ENCODE measurements at regions not wholly inside any gene's neighbourhood (a gene's known extent, or its start where the extent isn't known, plus 50 kb on each side); places are given as distances from the start of the nearest gene placed in this dataset.

- TF ChIP-seq, protein P1, sequence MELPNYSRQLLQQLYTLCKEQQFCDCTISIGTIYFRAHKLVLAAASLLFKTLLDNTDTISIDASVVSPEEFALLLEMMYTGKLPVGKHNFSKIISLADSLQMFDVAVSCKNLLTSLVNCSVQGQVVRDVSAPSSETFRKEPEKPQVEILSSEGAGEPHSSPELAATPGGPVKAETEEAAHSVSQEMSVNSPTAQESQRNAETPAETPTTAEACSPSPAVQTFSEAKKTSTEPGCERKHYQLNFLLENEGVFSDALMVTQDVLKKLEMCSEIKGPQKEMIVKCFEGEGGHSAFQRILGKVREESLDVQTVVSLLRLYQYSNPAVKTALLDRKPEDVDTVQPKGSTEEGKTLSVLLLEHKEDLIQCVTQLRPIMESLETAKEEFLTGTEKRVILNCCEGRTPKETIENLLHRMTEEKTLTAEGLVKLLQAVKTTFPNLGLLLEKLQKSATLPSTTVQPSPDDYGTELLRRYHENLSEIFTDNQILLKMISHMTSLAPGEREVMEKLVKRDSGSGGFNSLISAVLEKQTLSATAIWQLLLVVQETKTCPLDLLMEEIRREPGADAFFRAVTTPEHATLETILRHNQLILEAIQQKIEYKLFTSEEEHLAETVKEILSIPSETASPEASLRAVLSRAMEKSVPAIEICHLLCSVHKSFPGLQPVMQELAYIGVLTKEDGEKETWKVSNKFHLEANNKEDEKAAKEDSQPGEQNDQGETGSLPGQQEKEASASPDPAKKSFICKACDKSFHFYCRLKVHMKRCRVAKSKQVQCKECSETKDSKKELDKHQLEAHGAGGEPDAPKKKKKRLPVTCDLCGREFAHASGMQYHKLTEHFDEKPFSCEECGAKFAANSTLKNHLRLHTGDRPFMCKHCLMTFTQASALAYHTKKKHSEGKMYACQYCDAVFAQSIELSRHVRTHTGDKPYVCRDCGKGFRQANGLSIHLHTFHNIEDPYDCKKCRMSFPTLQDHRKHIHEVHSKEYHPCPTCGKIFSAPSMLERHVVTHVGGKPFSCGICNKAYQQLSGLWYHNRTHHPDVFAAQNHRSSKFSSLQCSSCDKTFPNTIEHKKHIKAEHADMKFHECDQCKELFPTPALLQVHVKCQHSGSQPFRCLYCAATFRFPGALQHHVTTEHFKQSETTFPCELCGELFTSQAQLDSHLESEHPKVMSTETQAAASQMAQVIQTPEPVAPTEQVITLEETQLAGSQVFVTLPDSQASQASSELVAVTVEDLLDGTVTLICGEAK (IDR thresholded peaks at IDR 0.05; ENCODE audit: borderline replicate concordance) = no peak
- TF ChIP-seq EED (IDR thresholded peaks at IDR 0.05; ENCODE audit: low read depth) (no peak), ESRRA (IDR thresholded peaks at IDR 0.05; ENCODE audit: low read length) (no peak), EZH2 (IDR thresholded peaks at IDR 0.05; ENCODE audit: borderline replicate concordance, control insufficient read depth, low read depth, low read length) (no peak), FOXM1 (IDR thresholded peaks at IDR 0.05; ENCODE audit: low read depth, low read length) (no peak), CBX5 (IDR thresholded peaks at IDR 0.05; ENCODE audit: low read depth) (no peak), ZBED1 (IDR thresholded peaks at IDR 0.05; ENCODE audit: borderline replicate concordance) (no peak), BRCA1 (IDR thresholded peaks at IDR 0.05; ENCODE audit: low read depth, low read length) (no peak)
- TF ChIP-seq, protein P2, sequence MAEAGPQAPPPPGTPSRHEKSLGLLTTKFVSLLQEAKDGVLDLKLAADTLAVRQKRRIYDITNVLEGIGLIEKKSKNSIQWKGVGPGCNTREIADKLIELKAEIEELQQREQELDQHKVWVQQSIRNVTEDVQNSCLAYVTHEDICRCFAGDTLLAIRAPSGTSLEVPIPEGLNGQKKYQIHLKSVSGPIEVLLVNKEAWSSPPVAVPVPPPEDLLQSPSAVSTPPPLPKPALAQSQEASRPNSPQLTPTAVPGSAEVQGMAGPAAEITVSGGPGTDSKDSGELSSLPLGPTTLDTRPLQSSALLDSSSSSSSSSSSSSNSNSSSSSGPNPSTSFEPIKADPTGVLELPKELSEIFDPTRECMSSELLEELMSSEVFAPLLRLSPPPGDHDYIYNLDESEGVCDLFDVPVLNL (IDR thresholded peaks at IDR 0.05; ENCODE audit: low read depth, low read length) = no peak
These were observed 186.6 kb downstream of the C1D start (continued) for GRCh38 chr2:67876176-67876575.

DNA sequence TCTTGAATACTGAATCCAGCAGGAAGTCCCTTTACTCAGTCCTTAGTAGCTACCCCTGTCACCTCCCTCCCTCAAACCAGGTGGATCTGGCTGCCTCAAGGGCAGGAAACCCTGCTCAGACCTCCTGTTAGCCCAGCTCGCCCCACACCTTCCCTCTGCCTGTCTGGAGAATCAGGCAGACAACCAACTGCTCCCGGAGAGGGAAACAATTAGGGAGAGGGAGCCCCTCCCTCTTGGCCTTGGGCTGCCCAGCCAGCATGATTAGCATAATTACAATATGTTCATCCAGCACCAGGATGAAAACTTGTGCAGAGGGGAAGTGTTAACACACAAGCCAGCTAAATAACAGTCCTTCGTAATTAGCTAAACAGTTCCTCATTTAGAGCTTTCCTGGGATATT lies 185.5 kb downstream of the C1D start:
- H3K27me3 ChIP-seq (replicated peaks in 1 of 2; ENCODE audit: control insufficient read depth in 2 of 2, insufficient read depth in 2 of 2, low read length in 1 of 2) = peaks cover 0 to 5% of the 10 kb centered on the region in 2 experiments; a peak in 1 of 4 replicates
- POLR2A ChIA-PET = no interaction called here
- no peaks in the 10 kb centered on the region for H3K4me1 ChIP-seq (ENCODE audit: control insufficient read depth, insufficient read depth, low read length)
- intact Hi-C loops (cut with micrococcal nuclease; ENCODE audit: unreplicated experiment) = no loop called here
- no peak overlapping the region for H3K4me2 ChIP-seq (ENCODE audit: control insufficient read depth, insufficient read depth)
- ATAC-seq (no peak), FAIRE-seq (no peak), DNase-seq (ENCODE audit: low read depth, low spot score) (no peak)
- no peak overlapping the region for H3K4me3 ChIP-seq
- H3K79me2 ChIP-seq (ENCODE audit: control insufficient read depth, insufficient read depth, low read length) = no peaks in the 10 kb centered on the region
- 21% methylated on average over 3 of the region's 3 CpGs for WGBS (ENCODE audit: insufficient coverage, insufficient replicate concordance, low lambda C conversion rate, missing lambda C conversion rate)
- RAD21 ChIA-PET (ENCODE audit: unreplicated experiment) = no interaction called here
- CTCF ChIA-PET = no interaction called here
- in situ Hi-C loops (cut with MboI) = no loop called here
- no TSS peak for BruUV-seq (replicated peaks)
- H3K36me3 ChIP-seq (ENCODE audit: control insufficient read depth in 2 of 2, insufficient read depth in 2 of 2, low read length in 1 of 2) = no peaks in the 10 kb centered on the region
- SMC1A ChIA-PET (ENCODE audit: uncharacterized antibody, unreplicated experiment) = no interaction called here
- no peaks in the 10 kb centered on the region for H4K20me1 ChIP-seq (ENCODE audit: control insufficient read depth, insufficient read depth)
- TF ChIP-seq POLR2AphosphoS5 (IDR thresholded peaks at IDR 0.05; ENCODE audit: low read length) (no peak), DPF2 (IDR thresholded peaks at IDR 0.05) (no peak), KDM1A (IDR thresholded peaks at IDR 0.05; ENCODE audit: borderline replicate concordance) (no peak), CBX3 (IDR thresholded peaks at IDR 0.05; ENCODE audit: borderline replicate concordance, low read depth) (no peak)
- TF ChIP-seq, protein P3, sequence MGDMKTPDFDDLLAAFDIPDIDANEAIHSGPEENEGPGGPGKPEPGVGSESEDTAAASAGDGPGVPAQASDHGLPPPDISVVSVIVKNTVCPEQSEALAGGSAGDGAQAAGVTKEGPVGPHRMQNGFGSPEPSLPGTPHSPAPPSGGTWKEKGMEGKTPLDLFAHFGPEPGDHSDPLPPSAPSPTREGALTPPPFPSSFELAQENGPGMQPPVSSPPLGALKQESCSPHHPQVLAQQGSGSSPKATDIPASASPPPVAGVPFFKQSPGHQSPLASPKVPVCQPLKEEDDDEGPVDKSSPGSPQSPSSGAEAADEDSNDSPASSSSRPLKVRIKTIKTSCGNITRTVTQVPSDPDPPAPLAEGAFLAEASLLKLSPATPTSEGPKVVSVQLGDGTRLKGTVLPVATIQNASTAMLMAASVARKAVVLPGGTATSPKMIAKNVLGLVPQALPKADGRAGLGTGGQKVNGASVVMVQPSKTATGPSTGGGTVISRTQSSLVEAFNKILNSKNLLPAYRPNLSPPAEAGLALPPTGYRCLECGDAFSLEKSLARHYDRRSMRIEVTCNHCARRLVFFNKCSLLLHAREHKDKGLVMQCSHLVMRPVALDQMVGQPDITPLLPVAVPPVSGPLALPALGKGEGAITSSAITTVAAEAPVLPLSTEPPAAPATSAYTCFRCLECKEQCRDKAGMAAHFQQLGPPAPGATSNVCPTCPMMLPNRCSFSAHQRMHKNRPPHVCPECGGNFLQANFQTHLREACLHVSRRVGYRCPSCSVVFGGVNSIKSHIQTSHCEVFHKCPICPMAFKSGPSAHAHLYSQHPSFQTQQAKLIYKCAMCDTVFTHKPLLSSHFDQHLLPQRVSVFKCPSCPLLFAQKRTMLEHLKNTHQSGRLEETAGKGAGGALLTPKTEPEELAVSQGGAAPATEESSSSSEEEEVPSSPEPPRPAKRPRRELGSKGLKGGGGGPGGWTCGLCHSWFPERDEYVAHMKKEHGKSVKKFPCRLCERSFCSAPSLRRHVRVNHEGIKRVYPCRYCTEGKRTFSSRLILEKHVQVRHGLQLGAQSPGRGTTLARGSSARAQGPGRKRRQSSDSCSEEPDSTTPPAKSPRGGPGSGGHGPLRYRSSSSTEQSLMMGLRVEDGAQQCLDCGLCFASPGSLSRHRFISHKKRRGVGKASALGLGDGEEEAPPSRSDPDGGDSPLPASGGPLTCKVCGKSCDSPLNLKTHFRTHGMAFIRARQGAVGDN (IDR thresholded peaks at IDR 0.05) = no peak
- H3K9me3 ChIP-seq (replicated peaks; ENCODE audit: control insufficient read depth, insufficient read depth, low read length) = no peaks in the 10 kb centered on the region
- no peak overlapping the region for H2AFZ ChIP-seq (ENCODE audit: control insufficient read depth, low read depth, low read length)
- H3K9ac ChIP-seq (ENCODE audit: control insufficient read depth, insufficient read depth, low read length) = no peak overlapping the region
- no peak overlapping the region for H3K27ac ChIP-seq (ENCODE audit: control insufficient read depth, insufficient read depth)

All from GM12878 (cell line).